MCF 10A (cell line): ENCODE measurements at regions not wholly inside any gene's neighbourhood (a gene's known extent, or its start where the extent isn't known, plus 50 kb on each side); places are given as distances from the start of the nearest gene placed in this dataset.

ENCODE experiments used
- BruUV-seq: library from RNA; stranded (reverse); fragments of 400-500 nt; replicated peaks from 2 replicates; lab custom pipeline; 2021; lab: Mats Ljungman, UMichigan
- CTCF ChIA-PET: fragments of 300-600 bp; sonication (Branson Sonifier 250); formaldehyde crosslinking; extraction: SDS; loops from one replicate; lab custom pipeline; 2021; ENCODE audit warnings: antibody characterized with exemption, inconsistent platforms; lab: Yijun Ruan, JAX
- POLR2A ChIA-PET: fragments of 300-600, 350-650 bp; sonication (Branson Sonifier 250); formaldehyde crosslinking; extraction: SDS; loops from one replicate; lab custom pipeline; 2020; ENCODE audit warnings: antibody characterized with exemption, inconsistent platforms; lab: Yijun Ruan, JAX
- DNase-seq: peaks from one replicate; pipeline ENCODE4 v3.0.0-alpha.2; 2018; ENCODE audit not compliant: unreplicated experiment
- H3K27ac Mint-ChIP-seq: one replicate; pipeline ENCODE4 v1.8.0; 2022; ENCODE audit warnings: mild to moderate bottlenecking, low read depth, mixed read lengths; ENCODE audit not compliant: unreplicated experiment
- H3K27me3 Mint-ChIP-seq: one replicate; pipeline ENCODE4 v1.8.0; 2022; ENCODE audit warnings: mixed read lengths; ENCODE audit not compliant: insufficient read depth, unreplicated experiment
- H3K36me3 Mint-ChIP-seq: one replicate; pipeline ENCODE4 v1.8.0; 2022; ENCODE audit warnings: mild to moderate bottlenecking, moderate library complexity, mixed read lengths; ENCODE audit not compliant: insufficient read depth, unreplicated experiment
- H3K4me1 Mint-ChIP-seq: one replicate; pipeline ENCODE4 v1.8.0; 2022; ENCODE audit warnings: mixed read lengths; ENCODE audit not compliant: insufficient read depth, unreplicated experiment
- H3K4me3 Mint-ChIP-seq: one replicate; pipeline ENCODE4 v1.8.0; 2022; ENCODE audit warnings: mild to moderate bottlenecking, moderate library complexity, mixed read lengths; ENCODE audit not compliant: unreplicated experiment
- H3K9me3 Mint-ChIP-seq: one replicate; pipeline ENCODE4 v1.8.0; 2022; ENCODE audit warnings: mixed read lengths; ENCODE audit not compliant: unreplicated experiment
- CTCF ChIP-seq: fragments of 200-600 bp; IDR thresholded peaks from one replicate; pipeline ENCODE4 v1.8.0; 2022; ENCODE audit warnings: antibody characterized with exemption, mild to moderate bottlenecking; ENCODE audit not compliant: unreplicated experiment
- intact Hi-C: fragments of 100-400 bp; cut with micrococcal nuclease; formaldehyde crosslinking; loops from 2 replicates; pipeline ENCODE4 v1.14.1; 2022

DNA sequence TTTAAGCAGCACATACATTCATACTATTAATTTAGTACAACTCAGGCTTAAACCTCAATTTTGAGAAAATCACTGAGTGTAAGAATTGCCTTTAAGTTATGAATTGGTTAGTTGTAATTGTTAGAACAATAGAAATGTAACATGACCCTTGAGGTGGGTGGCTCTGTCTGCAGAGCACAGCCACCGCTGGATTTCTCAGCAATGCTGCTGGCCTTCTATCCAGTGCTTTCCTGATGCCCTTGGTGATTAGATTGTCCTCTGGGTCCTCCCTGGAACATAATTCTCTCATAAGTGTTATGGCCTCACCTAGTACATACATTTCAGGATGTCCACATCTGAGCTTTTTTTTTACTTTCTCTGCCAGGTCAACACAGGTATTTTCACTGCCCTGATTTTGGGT, 213.2 kb downstream of the SLC7A11 start:
- intact Hi-C loops: no loop called here
- ChIA-PET CTCF (interaction anchor here (0.7 to 2.0 kb wide), 6 partner anchors 9 to 209 kb away, joined by 3 to 5 read pairs (median 4); no protein-coding TSS in a partner anchor), POLR2A (interaction anchor here (0.6 kb wide), 1 partner anchor 195 kb away, joined by 3 read pairs; no protein-coding TSS in a partner anchor)
- TF ChIP-seq CTCF: no peak
- Mint-ChIP-seq H3K4me1 (no peaks in the 10 kb centered on the region), H3K36me3 (no peaks in the 10 kb centered on the region), H3K4me3 (no peak overlapping the region), H3K9me3 (no peaks in the 10 kb centered on the region), H3K27me3 (no peaks in the 10 kb centered on the region), H3K27ac (no peak overlapping the region)
- BruUV-seq: no TSS peak
- no peak for DNase-seq

GRCh38 chr4:138021139-138021830, 220.9 kb downstream of the SLC7A11 start:
- no peak for DNase-seq
- H3K27ac Mint-ChIP-seq: peak overlapping the region; percentile 35
- no peaks in the 10 kb centered on the region for H3K9me3 Mint-ChIP-seq
- H3K4me1 Mint-ChIP-seq: peaks cover 7% of the 10 kb centered on the region
- H3K36me3 Mint-ChIP-seq: no peaks in the 10 kb centered on the region
- CTCF ChIA-PET: interaction anchor here (1.1 kb wide), 1 partner anchor 17 kb away, joined by 3 read pairs; no protein-coding TSS in a partner anchor
- POLR2A ChIA-PET: interaction anchor here (0.9 kb wide), 1 partner anchor 11 kb away, joined by 3 read pairs; no protein-coding TSS in a partner anchor
- TF ChIP-seq CTCF: no peak
- H3K4me3 Mint-ChIP-seq: no peak overlapping the region
- BruUV-seq: no TSS peak
- intact Hi-C loops: no loop called here
- H3K27me3 Mint-ChIP-seq: no peaks in the 10 kb centered on the region

- H3K36me3 Mint-ChIP-seq: no peaks in the 10 kb centered on the region
- ChIA-PET CTCF (interaction anchor here (0.6 to 3.7 kb wide), 9 partner anchors 9 to 601 kb away, joined by 3 to 10 read pairs (median 3); no protein-coding TSS in a partner anchor), POLR2A (no interaction called here)
- H3K9me3 Mint-ChIP-seq: no peaks in the 10 kb centered on the region
- H3K4me3 Mint-ChIP-seq: no peak overlapping the region
- TF ChIP-seq CTCF: no peak
- DNase-seq: no peak
- no peaks in the 10 kb centered on the region for H3K27me3 Mint-ChIP-seq
- no peaks in the 10 kb centered on the region for H3K4me1 Mint-ChIP-seq
- BruUV-seq: no TSS peak
- intact Hi-C loops: no loop called here
- H3K27ac Mint-ChIP-seq: no peak overlapping the region
These were observed 227.4 kb downstream of the SLC7A11 start for GRCh38 chr4:138014590-138015288.

GRCh38 chr4:138013625-138014024, 228.5 kb downstream of the SLC7A11 start:
- no peak overlapping the region for H3K4me3 Mint-ChIP-seq
- H3K4me1 Mint-ChIP-seq: no peaks in the 10 kb centered on the region
- H3K9me3 Mint-ChIP-seq: no peaks in the 10 kb centered on the region
- DNase-seq: no peak
- TF ChIP-seq CTCF: no peak
- no peak overlapping the region for H3K27ac Mint-ChIP-seq
- ChIA-PET CTCF (interaction anchor here (0.9 to 3.7 kb wide), 5 partner anchors 20 to 889 kb away, joined by 3 to 10 read pairs (median 3); no protein-coding TSS in a partner anchor), POLR2A (no interaction called here)
- no peaks in the 10 kb centered on the region for H3K36me3 Mint-ChIP-seq
- no TSS peak for BruUV-seq
- intact Hi-C loops: no loop called here
- no peaks in the 10 kb centered on the region for H3K27me3 Mint-ChIP-seq
